ENCODE measurements at regions not wholly inside any gene's neighbourhood (a gene's known extent, or its start where the extent isn't known, plus 50 kb on each side); places are given as distances from the start of the nearest gene placed in this dataset.

GRCh38 chr6:159439651-159440050 lies 253.4 kb downstream of the SOD2 start:
- TF ChIP-seq, protein P1, sequence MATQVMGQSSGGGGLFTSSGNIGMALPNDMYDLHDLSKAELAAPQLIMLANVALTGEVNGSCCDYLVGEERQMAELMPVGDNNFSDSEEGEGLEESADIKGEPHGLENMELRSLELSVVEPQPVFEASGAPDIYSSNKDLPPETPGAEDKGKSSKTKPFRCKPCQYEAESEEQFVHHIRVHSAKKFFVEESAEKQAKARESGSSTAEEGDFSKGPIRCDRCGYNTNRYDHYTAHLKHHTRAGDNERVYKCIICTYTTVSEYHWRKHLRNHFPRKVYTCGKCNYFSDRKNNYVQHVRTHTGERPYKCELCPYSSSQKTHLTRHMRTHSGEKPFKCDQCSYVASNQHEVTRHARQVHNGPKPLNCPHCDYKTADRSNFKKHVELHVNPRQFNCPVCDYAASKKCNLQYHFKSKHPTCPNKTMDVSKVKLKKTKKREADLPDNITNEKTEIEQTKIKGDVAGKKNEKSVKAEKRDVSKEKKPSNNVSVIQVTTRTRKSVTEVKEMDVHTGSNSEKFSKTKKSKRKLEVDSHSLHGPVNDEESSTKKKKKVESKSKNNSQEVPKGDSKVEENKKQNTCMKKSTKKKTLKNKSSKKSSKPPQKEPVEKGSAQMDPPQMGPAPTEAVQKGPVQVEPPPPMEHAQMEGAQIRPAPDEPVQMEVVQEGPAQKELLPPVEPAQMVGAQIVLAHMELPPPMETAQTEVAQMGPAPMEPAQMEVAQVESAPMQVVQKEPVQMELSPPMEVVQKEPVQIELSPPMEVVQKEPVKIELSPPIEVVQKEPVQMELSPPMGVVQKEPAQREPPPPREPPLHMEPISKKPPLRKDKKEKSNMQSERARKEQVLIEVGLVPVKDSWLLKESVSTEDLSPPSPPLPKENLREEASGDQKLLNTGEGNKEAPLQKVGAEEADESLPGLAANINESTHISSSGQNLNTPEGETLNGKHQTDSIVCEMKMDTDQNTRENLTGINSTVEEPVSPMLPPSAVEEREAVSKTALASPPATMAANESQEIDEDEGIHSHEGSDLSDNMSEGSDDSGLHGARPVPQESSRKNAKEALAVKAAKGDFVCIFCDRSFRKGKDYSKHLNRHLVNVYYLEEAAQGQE (IDR thresholded peaks at IDR 0.05; ENCODE audit: insufficient read depth in 1 of 2, low read depth in 2 of 2, low read length in 2 of 2), result no peak
- TF ChIP-seq POLR2AphosphoS5 (IDR thresholded peaks at IDR 0.05; ENCODE audit: low read depth, low read length), result no peak
- no peak for TF ChIP-seq FOXP2 (optimal IDR thresholded peaks at IDR 0.05; ENCODE audit: borderline replicate concordance, extremely low read depth, extremely low read length, insufficient read depth)
- TF ChIP-seq SIN3A (IDR thresholded peaks at IDR 0.05; ENCODE audit: borderline replicate concordance, insufficient read depth, low read length), result no peak
- TF ChIP-seq TAF1 (IDR thresholded peaks at IDR 0.05; ENCODE audit: borderline replicate concordance, insufficient read depth, low read length), result no peak
